ENCODE measurements at regions not wholly inside any gene's neighbourhood (a gene's known extent, or its start where the extent isn't known, plus 50 kb on each side); places are given as distances from the start of the nearest gene placed in this dataset.

DNA sequence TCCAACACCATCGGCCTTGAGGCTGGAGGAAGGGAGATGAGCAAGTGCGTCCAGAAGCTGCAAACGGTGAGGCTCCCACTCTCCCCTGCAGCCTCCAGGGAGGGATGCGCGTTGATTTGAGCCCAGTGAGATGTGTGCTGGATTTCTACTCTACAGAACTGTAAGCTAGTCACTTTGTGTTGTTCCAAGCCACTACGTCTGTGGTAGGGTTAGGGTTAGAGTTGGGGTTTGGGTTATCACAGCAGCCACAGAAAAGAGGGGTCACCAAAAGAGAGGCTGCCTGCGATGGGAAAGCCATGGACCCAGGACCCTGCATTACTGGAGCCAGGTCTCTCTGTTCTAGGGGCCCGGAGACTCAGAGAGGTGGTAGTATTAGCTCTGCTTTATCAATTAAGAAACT, 94.5 kb downstream of the KCNF1 start:
- TF ChIP-seq POLR2A (IDR thresholded peaks at IDR 0.05) (no peak), EP300 (IDR thresholded peaks at IDR 0.05) (no peak)
- TF ChIP-seq, protein P1, sequence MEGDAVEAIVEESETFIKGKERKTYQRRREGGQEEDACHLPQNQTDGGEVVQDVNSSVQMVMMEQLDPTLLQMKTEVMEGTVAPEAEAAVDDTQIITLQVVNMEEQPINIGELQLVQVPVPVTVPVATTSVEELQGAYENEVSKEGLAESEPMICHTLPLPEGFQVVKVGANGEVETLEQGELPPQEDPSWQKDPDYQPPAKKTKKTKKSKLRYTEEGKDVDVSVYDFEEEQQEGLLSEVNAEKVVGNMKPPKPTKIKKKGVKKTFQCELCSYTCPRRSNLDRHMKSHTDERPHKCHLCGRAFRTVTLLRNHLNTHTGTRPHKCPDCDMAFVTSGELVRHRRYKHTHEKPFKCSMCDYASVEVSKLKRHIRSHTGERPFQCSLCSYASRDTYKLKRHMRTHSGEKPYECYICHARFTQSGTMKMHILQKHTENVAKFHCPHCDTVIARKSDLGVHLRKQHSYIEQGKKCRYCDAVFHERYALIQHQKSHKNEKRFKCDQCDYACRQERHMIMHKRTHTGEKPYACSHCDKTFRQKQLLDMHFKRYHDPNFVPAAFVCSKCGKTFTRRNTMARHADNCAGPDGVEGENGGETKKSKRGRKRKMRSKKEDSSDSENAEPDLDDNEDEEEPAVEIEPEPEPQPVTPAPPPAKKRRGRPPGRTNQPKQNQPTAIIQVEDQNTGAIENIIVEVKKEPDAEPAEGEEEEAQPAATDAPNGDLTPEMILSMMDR (IDR thresholded peaks at IDR 0.05) = no peak

All from ovary (tissue), 3 donors.